IPS-18c (cell line): ENCODE measurements at regions not wholly inside any gene's neighbourhood (a gene's known extent, or its start where the extent isn't known, plus 50 kb on each side); places are given as distances from the start of the nearest gene placed in this dataset.

Experiments
- H3K4me3 ChIP-seq: 2 replicates; pipeline ENCODE4 v1.7.0; 2013; ENCODE audit warnings: low read depth, mild to moderate bottlenecking, low read length, moderate library complexity; ENCODE audit not compliant: insufficient read depth
- H3K9me3 ChIP-seq: one replicate; pipeline ENCODE4 v1.6.1; 2013; ENCODE audit warnings: mild to moderate bottlenecking, low read length, moderate library complexity; ENCODE audit not compliant: control insufficient read depth, insufficient read depth

DNA sequence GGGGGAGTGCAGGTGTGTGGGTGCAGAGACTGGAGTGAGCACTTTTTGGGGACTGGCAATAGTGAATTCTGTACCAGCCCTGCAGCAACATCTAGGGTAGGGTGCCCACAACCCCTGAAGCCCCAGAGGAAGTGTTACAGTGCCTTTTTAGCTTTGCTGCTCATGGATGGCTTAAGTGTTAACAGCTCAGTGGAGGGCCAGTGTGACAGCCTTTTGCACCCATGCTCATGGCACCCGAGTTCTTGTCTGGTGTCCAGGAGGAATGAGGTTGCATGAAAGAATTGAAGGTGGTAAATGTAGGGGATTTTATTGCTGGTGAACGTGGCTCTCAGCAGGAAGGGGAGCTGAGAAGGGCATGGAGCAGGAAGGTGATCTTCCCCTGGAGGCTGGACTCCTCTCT is 107.3 kb downstream of the MRPL36 start:
- Histone ChIP-seq H3K4me3 (no peak overlapping the region), H3K9me3 (no peaks in the 10 kb centered on the region)

DNA sequence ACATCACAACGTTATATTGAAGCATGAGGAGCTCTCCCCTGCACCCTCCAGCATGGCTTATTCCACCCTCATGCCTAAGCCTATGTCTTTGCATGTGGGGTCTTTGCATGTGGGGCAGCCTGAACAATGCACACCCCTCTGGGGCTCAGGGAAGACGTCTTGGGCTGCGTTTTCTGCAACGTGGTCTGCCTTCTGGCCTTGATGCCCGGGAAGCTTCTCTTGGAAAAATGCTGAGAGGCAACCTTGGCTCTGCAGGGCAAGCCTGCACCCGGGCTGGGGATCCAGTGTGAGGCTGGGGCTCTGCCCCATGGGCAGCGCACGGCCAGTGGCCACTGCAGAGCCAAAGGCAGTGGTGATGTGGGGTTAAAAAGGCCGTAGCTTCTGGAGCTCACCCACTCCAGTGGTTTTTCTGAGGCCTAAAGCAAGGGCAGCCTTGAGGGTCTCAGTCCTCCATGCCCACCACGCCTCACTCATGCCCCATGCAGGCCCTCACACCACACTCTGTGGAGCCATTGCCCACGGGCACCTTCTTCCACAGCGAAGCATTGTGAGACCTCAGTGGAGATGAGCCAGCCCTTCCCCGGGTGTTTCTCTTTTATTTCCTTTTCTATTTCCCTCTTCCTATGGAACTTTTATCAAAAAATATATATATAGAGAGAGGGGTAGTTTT is 112.2 kb downstream of the MRPL36 start:
- Histone ChIP-seq H3K9me3 (no peaks in the 10 kb centered on the region), H3K4me3 (no peak overlapping the region)

DNA sequence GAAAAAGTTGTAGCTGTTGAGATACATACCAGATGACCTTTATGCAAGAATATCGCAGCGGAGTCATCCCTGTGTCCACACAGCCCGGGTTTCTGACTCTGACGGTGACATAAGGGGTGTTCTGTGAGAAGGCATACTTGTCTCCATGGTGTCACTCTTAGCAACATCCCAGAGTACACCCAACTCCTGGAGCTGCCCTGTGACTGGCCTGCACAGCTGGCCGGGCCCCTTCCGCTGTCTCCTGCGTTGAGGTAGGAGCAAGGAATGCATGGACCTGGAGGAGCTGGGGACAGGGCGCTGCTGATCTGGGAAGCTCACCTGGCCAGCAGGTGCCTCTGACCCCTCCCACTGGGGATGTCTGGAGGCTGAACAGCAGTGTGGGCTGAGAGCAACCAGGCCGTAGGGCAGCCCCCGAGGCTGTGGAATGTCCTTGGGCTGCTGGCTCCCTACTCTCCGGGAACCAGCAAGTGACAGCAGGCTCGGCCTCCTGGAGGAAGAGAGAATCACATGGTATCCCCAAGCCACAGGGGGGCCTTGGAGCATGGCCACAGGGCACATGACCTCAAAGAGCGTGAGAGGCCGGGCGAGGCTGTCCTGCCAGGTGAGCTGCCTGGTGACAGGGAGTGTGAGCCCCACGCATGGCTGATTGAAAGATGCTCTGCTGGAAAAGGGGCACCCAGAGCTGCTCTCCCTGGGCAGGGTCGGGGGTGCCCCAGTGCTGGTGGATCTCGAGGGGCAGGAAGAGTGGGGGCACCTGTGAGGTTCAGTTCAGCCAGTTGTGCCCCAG is 113.4 kb downstream of the MRPL36 start:
- no peak overlapping the region for H3K4me3 ChIP-seq
- no peaks in the 10 kb centered on the region for H3K9me3 ChIP-seq

DNA sequence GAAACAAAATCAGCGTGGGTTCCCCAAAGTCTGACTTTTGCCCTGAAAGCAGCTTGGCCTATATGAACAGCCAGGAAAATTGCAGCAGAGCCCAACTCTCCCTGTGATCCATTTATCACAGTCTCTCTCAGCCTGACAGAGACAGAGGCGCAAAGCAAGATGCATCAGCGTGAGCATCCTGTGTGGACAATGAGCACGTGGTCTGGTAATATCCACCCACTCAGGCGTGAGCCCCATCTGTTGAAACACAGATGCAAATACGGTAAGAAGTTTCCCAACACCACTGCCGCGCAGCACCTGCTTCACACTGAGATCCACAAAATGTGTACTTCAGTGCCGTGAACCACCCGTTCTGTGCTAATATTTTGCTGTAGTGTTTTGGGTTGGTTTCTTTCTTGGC is 114.6 kb downstream of the MRPL36 start:
- Histone ChIP-seq H3K9me3 (no peaks in the 10 kb centered on the region), H3K4me3 (no peak overlapping the region)

DNA sequence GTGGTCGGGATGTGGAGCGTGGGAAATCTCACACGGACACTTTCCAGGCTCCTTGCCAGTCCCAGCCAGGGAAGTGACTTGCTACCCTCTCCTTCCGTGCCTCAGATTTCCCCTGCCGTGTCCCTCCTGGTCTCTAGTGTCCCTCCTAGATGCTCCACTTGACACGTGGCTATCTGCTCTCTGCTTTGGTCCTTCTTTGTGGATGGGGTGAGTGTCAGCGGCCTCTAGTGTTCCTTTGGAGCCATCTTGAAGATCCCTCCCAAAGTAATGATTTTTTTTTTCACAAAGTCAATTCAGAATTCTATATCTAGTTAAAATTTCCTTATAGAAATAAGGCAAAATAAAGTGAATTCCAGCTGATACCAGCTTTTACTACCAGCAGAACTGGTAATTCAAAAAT is 117.7 kb downstream of the MRPL36 start:
- no peaks in the 10 kb centered on the region for H3K9me3 ChIP-seq

DNA sequence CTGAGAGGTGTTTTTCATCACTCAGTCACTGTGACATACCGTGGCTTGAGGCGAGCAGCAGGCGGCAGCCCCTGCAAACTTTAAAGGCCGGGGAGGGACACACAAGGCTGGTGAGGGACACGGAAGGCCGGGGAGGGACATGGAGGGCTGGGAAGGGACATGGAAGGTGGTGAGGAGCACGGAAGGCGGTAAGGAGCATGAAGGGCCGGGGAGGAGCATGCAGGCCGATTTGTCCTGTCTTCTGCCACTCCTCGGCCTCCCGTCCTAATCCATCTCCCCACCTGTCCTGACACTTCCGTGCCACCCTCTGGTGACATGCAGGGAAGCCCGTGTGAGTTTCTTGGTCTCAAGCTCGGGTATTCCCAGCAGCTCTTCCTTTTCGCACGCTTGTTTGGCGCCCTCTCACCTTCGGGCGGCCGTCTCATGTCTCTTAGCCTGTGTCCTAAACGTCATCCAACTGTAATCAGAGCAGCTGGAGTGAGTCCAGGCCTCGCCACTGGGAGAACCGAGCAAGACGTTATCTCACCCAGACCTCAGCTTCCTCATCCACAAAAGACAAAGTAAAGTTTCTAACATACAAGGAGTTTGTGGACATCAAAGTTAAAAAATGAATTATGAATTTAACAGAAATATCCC is 126.5 kb downstream of the MRPL36 start:
- no peak overlapping the region for H3K4me3 ChIP-seq
- H3K9me3 ChIP-seq = no peaks in the 10 kb centered on the region

More for the DNA sequence above, 117.7 kb downstream of the MRPL36 start:
- H3K4me3 ChIP-seq = no peak overlapping the region

DNA sequence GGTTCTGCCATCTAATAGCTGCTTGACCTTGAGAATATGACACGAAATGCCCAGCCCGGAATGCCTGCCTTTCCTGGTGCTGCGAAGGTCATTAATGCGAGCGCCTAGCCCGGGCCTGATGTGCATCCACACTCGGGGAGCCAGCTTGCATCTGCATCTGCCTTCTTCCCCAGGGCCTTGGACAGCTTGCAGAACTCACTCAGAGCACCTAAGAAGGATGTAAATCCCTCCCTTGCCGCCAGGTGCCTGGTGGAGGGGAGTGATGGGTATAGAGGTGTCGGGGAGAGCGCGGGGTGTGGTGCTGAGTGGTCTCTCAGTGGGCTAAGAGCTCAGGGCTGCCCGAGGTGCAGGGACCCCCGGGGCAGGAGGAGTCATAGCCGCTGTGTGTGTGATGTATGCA is 127.2 kb downstream of the MRPL36 start:
- no peaks in the 10 kb centered on the region for H3K9me3 ChIP-seq
- H3K4me3 ChIP-seq = no peak overlapping the region

DNA sequence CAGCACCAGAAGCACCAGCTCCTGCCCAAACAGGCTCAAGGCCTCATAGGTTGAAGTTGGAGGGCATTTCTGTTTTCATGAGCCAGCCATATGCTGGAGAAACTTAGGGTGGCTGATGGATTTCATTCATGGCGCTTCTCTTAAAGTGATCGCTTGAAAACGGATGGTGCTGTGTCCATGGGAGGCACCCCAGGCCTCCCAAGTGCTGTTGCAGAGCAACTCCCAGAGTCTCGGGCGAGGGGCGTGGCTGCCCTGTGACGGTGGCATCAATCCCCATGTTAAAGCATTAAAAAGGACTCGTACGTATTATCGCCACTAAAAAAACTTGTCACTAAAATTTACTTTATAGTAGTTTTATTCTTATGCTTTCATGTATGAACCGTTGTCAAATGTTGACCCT is 128.3 kb downstream of the MRPL36 start:
- no peak overlapping the region for H3K4me3 ChIP-seq
- H3K9me3 ChIP-seq = no peaks in the 10 kb centered on the region

DNA sequence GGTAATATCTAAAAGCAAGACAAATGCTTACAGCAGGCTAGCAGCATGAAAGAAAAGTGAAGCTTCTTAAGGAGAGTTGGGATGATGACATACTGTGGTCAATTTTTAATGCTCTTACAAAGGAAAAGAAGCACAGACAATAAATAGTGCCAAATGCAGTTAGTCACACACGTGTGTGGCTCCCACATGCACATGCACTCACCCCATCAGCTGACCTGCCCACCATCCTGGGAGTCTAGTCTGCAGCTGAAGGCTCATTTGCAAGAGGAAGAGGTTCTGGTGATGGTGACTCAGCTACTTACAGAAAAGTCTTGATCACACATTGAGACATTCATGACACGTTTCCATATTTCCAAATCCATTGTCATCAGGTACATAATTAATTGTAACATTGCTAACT is 129.3 kb downstream of the MRPL36 start:
- no peaks in the 10 kb centered on the region for H3K9me3 ChIP-seq
- H3K4me3 ChIP-seq = no peak overlapping the region

DNA sequence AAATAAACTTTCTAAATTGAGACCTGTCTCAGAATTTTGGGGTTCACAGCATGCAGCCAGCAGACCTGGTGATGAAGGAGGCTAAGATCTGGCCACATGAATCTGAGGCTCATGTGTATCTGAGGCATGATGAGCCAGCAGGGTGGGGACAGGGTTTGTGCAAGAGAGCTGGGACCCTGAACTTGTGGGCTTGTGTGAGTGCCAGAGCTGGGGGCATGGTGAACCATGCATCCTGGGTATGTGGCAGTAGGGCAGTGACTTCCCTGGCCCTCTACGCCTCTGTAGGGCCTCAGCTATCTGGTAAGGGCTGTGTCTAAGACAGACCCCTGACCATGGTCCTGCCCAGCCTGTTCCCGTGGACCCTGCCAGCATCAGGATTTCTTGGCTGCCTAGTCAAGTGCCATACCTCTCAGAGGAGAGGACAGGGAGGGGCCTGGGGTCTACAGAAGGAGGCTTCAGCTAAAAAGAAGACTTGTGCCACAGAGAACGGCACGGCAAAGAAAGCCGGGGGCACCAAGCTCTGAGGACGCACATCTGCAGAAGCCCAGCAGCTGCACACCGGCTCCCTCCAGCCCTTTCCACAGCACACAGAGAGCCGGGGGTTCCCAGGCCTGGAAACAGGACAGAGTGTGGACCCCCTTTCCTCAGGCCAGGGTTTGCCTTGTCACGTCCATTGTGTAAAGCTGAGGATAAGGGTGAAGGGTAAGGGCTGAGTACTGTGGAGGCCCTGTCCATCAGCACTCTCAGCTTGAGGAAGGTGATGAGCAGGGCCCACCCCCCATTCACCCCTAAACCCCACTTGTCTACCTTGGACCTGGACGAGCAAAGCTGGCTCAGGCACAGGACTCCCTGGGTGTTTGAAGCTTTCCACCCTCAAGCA is 130.1 kb downstream of the MRPL36 start:
- no peaks in the 10 kb centered on the region for H3K9me3 ChIP-seq
- H3K4me3 ChIP-seq = no peak overlapping the region

DNA sequence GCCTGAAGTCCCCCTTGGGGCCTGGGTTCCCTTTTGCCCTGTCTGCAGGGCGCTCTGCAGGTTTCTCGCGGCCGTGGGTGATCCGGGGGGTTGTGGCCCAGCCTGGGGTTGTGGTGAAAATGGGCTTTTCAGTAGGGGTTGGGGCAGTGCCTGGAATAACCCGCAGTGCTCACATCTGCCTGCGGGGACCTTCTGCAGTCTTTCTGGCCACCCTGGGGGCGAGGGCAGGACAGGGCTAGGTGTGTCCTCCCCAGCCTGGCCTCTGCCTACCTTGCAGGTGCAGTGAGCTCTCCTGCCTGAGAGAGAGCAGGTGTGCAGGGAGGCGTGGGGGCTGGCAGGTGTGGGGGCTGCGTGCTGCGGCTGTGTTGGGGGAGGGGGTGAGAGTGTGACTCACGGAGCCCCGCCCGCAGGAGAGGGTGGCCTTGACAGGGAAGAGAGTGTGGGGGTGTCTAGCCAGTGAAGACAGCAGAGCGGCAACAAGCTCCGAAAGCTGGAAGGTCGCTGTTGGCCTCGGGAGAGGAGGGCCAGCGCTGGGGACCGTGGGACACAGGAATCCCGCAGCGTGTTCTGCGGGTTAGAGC is 131.4 kb downstream of the MRPL36 start:
- Histone ChIP-seq H3K4me3 (peak overlapping the region; percentile 64), H3K9me3 (no peaks in the 10 kb centered on the region)

DNA sequence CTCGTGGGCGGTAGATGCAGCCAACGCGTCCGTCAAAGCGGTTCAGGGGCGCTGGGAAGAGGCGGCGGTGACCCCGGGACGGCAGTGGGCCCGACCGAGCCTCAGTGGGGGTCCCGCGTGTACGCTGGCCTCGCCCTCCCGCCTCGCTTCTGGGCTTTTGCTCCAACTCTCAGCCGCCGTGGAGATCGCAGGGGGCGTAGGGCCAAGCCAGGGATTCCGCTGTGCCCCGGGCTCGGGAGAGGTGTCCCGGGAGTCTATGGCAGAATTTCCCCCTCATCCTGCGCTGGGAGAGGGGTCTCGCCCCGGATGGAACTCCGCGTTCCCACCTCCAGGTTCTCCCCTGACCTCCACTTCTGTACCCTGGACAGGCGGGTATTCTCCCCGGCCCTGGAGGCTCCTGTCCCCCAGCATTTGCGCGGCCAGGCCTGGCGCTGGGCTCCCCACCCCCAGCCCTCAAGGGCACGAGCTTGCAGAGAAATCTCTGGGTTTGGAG is 131.9 kb downstream of the MRPL36 start:
- Histone ChIP-seq H3K4me3 (peak overlapping the region; percentile 64), H3K9me3 (no peaks in the 10 kb centered on the region)

DNA sequence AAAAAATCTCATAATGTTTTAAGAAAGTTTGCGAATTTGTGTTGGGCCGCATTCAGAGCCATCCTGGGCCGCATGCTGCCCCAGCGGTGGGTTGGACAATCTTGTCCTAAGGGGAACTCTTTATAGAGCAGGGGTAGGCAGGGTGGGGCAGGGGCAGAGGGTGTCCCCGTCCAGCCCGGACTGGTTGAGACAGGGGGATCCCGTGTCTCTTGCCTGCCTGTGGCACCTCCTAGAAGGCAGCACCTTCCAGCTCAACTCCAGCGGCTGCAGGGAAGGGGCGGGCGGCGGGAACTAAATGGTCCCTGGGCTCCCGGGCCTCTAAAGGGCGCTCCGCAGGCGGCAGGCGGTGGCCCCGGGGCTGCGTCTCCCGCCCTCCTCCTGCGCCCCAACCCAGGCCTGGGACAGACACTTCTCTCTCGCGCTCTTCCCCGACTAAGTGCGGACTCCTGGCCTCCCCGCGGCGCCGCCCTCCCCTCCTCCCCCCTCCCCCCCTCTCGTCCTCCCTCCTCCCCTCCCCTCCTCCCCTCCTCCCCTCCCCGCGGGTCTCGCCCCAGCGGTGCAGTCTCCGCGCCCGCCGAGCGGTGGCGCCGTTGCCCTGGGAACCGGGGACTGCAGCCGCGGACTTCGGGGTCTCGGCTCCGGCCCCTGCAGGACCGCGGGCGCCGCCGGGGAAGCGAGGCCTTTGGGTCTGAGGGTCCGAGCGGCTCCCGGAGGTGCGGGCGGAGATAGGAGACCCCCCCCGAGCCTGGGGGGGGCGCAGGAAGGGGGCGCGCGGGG is 132.6 kb downstream of the MRPL36 start:
- H3K9me3 ChIP-seq = no peaks in the 10 kb centered on the region
- peak overlapping the region; percentile 64; the same call in 1 of the 2 replicates for H3K4me3 ChIP-seq

DNA sequence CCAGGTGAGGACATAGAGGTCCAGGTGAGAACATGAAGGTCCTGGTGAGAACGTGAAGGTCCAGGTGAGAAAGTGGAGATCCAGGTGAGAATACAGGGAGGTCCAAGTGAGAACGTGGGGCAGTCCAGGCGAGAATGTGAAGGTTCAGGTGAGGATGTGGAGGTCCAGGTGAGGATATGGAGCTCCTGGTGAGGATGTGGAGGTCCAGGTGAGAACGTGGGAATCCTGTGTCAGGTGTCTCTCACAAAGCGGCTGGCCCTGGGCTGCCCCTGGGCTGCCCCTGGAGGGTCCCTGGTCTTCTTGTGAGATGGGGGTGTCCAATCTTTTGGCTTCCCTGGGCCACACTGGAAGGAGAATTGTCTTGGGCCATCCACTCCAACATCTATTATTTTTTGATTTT is 133.4 kb downstream of the MRPL36 start:
- Histone ChIP-seq H3K4me3 (no peak overlapping the region), H3K9me3 (no peaks in the 10 kb centered on the region)

DNA sequence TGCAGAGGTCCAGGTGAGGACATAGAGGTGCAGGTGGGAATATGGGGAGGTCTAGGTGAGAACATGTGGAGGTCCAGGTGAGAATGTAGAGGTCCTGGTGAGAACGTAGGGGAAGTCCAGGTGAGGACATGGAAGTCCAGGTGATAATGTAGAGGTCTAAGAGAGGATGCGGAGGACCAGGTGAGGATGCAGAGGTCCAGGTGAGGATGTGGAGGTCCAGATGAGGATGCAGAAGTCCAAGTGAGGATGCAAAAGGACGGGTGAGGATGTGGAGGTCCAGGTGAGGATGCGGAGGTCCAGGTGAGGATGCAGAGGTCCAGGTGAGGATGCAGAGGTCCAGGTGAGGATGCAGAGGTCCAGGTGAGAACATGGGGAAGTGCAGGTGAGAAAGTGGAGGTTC is 133.8 kb downstream of the MRPL36 start:
- no peaks in the 10 kb centered on the region for H3K9me3 ChIP-seq
- no peak overlapping the region for H3K4me3 ChIP-seq

DNA sequence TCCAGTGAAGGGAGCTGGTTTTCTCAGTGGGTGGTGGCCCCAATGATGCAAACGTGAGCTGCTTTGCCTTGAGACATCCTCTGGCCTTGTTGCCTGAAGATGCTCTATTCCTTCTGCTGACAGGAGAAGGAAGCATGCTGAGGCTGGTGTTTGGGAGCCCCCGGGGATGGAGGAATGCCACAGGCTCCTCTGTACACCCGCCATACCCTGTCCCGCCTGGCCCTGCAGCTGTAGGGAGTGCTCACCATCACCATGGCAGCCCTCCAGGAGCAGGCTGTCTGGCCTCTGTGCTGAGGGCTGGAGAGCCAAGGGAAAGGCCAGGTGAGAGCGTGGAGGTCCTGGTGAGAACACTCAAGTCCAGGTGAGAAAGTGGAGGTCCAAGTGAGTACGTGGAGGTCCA is 134.4 kb downstream of the MRPL36 start:
- Histone ChIP-seq H3K4me3 (no peak overlapping the region), H3K9me3 (no peaks in the 10 kb centered on the region)
